PC-9 (cell line): ENCODE measurements at regions not wholly inside any gene's neighbourhood (a gene's known extent, or its start where the extent isn't known, plus 50 kb on each side); places are given as distances from the start of the nearest gene placed in this dataset.

ENCODE experiments used
- CTCF ChIP-seq: fragments of 200-600 bp; sonication (generic); conservative IDR thresholded peaks from 2 replicates; pipeline ENCODE4 v1.6.1; 2017; ENCODE audit warnings: mixed run types, antibody characterized with exemption, mild to moderate bottlenecking, moderate library complexity
- EZH2 ChIP-seq: fragments of 200-600 bp; sonication (generic); IDR thresholded peaks from 2 replicates; pipeline ENCODE4 v1.8.0; 2017; ENCODE audit warnings: antibody characterized with exemption, low read depth

- no peak for TF ChIP-seq EZH2
- no peak for TF ChIP-seq CTCF
Measured at GRCh38 chr15:29471757-29472156, 202.1 kb upstream of the NSMCE3 start.
